Testis (tissue), 2 donors: ENCODE measurements at regions not wholly inside any gene's neighbourhood (a gene's known extent, or its start where the extent isn't known, plus 50 kb on each side); places are given as distances from the start of the nearest gene placed in this dataset.

Experiments used
- DNase-seq: peaks from one replicate; pipeline ENCODE4 v3.0.0-alpha.2; 2019
- H3K27ac ChIP-seq, 2 donors: fragments of 200-600 bp; sonication (generic); one replicate each; pipeline ENCODE4 v1.5.1; 2019
- H3K27me3 ChIP-seq: fragments of 200-600 bp; sonication (generic); one replicate; pipeline ENCODE4 v1.5.1; 2019
- H3K36me3 ChIP-seq: fragments of 200-600 bp; sonication (generic); one replicate; pipeline ENCODE4 v1.5.1; 2017; ENCODE audit warnings: low read depth; ENCODE audit errors: missing control alignments
- H3K4me1 ChIP-seq: fragments of 200-600 bp; sonication (generic); one replicate; pipeline ENCODE4 v1.5.1; 2019
- H3K4me3 ChIP-seq, 2 donors: fragments of 200-600 bp; sonication (generic); one replicate each; pipeline ENCODE4 v1.5.1; 2017 to 2019
- H3K9me3 ChIP-seq: fragments of 200-600 bp; sonication (generic); one replicate; pipeline ENCODE4 v1.5.1; 2017
- POLR2A ChIP-seq: fragments of 450-650 bp; IDR thresholded peaks from one replicate; pipeline ENCODE4 v1.6.1; 2017; ENCODE audit warnings: antibody characterized with exemption, mild to moderate bottlenecking, moderate library complexity
- WGBS, 2 donors: methylation state at CpG; one replicate each; pipeline ENCODE4 v1.1.5; 2018; 5-methylcytosine and 5-hydroxymethylcytosine counted together
- intact Hi-C: fragments of 100-400 bp; cut with DNase I; formaldehyde crosslinking; loops from one replicate; pipeline ENCODE4 v1.15.1; 2023; ENCODE audit warnings: low total_unique reads
- TF ChIP-seq, protein P1 (sequence below), 3 experiments: fragments of 450-650 bp in 2 of 3; fragments of 200-600 bp in 1 of 3; sonication (generic) in 1 of 3; IDR thresholded peaks; one replicate each; pipeline ENCODE4 v1.5.1; 2016 to 2019; ENCODE audit warnings: antibody characterized with exemption in 3 of 3, mild to moderate bottlenecking in 2 of 3, moderate library complexity in 1 of 3

DNA sequence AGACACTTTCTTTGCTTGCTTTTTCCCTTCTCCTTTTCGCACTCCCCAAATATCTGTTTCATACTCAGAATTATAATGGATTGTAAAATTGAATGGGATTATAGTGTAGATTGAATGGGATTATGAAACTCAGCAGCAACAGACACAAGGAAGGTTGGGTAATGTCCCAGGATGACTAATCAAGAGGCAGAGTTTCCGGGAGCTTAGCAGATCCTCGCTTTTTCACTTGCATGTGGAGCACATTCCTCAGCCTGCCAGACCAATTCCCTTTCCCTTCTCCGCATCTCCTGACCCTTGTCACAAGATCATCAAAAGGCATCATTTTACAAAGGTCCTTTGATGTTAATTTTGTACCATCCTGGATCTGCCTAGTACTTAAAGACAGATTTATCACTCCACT, 55.1 kb upstream of the SLC1A1 start:
- no peaks in the 10 kb centered on the region for H3K27me3 ChIP-seq
- H3K9me3 ChIP-seq: no peaks in the 10 kb centered on the region
- H3K36me3 ChIP-seq: no peaks in the 10 kb centered on the region
- no peak overlapping the region for H3K4me3 ChIP-seq
- H3K27ac ChIP-seq: no peak overlapping the region
- no peaks in the 10 kb centered on the region for H3K4me1 ChIP-seq
- intact Hi-C loops: no loop called here
- TF ChIP-seq POLR2A: no peak
- TF ChIP-seq, protein P1, sequence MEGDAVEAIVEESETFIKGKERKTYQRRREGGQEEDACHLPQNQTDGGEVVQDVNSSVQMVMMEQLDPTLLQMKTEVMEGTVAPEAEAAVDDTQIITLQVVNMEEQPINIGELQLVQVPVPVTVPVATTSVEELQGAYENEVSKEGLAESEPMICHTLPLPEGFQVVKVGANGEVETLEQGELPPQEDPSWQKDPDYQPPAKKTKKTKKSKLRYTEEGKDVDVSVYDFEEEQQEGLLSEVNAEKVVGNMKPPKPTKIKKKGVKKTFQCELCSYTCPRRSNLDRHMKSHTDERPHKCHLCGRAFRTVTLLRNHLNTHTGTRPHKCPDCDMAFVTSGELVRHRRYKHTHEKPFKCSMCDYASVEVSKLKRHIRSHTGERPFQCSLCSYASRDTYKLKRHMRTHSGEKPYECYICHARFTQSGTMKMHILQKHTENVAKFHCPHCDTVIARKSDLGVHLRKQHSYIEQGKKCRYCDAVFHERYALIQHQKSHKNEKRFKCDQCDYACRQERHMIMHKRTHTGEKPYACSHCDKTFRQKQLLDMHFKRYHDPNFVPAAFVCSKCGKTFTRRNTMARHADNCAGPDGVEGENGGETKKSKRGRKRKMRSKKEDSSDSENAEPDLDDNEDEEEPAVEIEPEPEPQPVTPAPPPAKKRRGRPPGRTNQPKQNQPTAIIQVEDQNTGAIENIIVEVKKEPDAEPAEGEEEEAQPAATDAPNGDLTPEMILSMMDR (IDR thresholded peaks at IDR 0.05): no peak
- no peak for DNase-seq
- WGBS, 2 donors: 86 to 90% methylated on average over 4 of the region's 4 CpGs

DNA sequence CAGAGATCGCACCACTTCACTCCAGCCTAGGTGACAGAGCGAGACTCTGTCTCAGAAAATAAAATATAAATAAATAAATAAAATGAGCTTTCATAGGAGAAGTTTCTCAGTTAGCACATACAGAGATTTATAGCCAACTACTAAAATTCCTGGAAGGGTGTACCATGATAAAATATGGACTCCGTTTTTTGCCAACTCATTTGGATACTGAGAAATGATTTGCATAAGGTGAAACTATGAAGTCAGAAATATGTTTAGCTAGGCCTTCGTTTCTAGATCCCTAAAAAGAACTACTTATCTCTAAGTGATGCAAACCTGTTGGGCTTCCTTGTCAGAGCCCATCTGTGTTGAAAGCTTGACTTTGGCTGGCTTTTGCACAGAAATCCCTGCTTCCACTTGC, 56.9 kb upstream of the SLC1A1 start:
- WGBS, 2 donors: 82 to 83% methylated on average over 4 of the region's 4 CpGs

DNA sequence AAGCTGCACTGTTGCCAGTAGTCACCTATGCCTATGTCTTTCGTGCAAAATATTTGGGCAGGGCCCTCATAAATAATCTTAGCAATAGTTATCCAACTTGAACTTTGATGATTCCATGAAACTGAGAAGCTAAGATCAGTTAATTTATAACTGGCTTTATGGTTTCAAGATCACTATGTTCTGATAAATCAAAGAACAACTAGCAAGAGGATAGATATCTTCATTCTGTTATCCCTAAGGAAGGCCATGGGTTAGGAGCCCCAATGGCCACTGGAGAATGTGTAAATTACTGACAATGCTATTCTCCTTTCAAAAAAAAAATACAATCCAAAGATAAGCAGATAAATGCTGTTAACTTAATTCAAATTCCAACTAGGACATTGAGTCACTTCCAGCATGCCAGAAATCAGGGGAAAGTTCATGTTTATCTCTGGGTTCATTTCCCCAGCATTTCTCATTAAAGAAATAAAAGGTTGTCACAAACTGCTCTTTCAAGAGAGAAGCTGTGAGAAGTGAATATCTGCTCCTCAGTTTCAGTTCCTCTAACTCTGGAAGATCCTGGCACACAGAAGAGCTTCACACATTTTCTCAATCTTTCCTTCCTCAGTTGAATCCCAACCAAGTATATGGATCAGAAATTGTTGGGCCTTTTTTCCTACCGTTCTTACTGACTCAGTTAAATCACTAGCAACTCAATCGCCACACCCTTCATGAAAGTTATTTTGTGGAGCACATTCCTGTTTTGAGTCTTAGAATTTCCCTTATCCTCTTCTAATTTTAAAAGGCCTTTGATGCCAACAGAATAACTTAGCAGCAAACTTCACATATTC, 59.6 kb upstream of the SLC1A1 start:
- TF ChIP-seq, protein P1 (IDR thresholded peaks at IDR 0.05): no peak
- TF ChIP-seq POLR2A: no peak
- no peak for DNase-seq
- no peak overlapping the region for H3K4me3 ChIP-seq
- intact Hi-C loops: no loop called here
- no peaks in the 10 kb centered on the region for H3K36me3 ChIP-seq
- no peak overlapping the region for H3K27ac ChIP-seq
- H3K4me1 ChIP-seq: no peaks in the 10 kb centered on the region
- 70 to 71% methylated on average over 3 of the region's 3 CpGs for WGBS, 2 donors
- H3K27me3 ChIP-seq: no peaks in the 10 kb centered on the region
- H3K9me3 ChIP-seq: no peaks in the 10 kb centered on the region

More for the DNA sequence above, 56.9 kb upstream of the SLC1A1 start:
- DNase-seq: no peak
- intact Hi-C loops: no loop called here
- no peak for TF ChIP-seq POLR2A
- TF ChIP-seq, protein P1 (IDR thresholded peaks at IDR 0.05): no peak
- no peak overlapping the region for H3K4me3 ChIP-seq
- H3K4me1 ChIP-seq: no peaks in the 10 kb centered on the region
- H3K9me3 ChIP-seq: no peaks in the 10 kb centered on the region
- no peaks in the 10 kb centered on the region for H3K27me3 ChIP-seq
- no peak overlapping the region for H3K27ac ChIP-seq
- no peaks in the 10 kb centered on the region for H3K36me3 ChIP-seq

DNA sequence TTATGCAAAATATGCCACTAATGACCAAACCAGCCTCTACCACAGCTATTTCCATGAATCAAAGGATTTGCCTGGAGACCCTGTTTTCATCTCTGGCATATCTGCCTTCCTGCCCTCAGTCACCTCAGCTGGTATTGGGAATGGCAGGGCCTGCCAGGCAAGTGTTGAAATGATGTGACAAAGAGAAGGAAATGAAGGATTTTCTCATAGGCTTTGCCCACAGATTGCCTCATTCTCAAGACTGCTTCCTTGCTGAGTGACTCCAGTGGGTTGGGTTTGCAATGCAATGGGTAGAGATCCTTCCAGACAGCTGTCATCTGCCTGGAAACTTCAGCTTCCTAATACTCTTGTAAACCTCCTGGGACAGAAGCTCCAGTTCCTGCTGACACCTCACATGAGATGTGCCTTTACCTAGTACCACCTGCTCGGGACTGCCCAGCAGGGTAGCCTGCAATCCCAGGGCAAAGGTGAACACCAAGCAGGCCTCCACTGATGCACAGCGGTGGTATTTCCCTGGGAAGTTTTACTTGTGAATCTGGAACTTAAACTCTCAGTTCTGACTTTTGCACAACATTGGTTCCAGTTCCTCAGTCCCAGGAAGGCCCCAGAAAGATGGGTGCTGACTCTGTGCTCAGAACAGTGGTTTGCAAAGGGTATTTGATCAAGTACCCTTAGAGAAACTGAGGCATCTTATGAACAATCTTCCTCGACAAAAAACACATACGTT, 64.8 kb upstream of the SLC1A1 start:
- Histone ChIP-seq H3K4me1 (no peaks in the 10 kb centered on the region), H3K4me3 (no peak overlapping the region), H3K27me3 (no peaks in the 10 kb centered on the region), H3K9me3 (no peaks in the 10 kb centered on the region), H3K36me3 (no peaks in the 10 kb centered on the region), H3K27ac (no peak overlapping the region)
- WGBS, 2 donors: 84% methylated on average over 4 of the region's 4 CpGs
- no peak for DNase-seq
- TF ChIP-seq POLR2A: no peak
- TF ChIP-seq, protein P1 (IDR thresholded peaks at IDR 0.05): no peak
- intact Hi-C loops: no loop called here
